Neural crest cell (in vitro differentiated cells): ENCODE measurements at regions not wholly inside any gene's neighbourhood (a gene's known extent, or its start where the extent isn't known, plus 50 kb on each side); places are given as distances from the start of the nearest gene placed in this dataset.

ENCODE experiments used
- DNase-seq: peaks from one replicate; pipeline ENCODE4 v3.0.0; 2021; ENCODE audit warnings: low read depth, mixed read lengths, low spot score
- H3K27ac Mint-ChIP-seq: one replicate; pipeline ENCODE4 v1.8.0; 2021; ENCODE audit warnings: mild to moderate bottlenecking, mixed read lengths; ENCODE audit not compliant: unreplicated experiment
- H3K27me3 Mint-ChIP-seq: 2 replicates; pipeline ENCODE4 v1.8.0; 2021; ENCODE audit warnings: low read depth, mild to moderate bottlenecking, mixed read lengths
- H3K36me3 Mint-ChIP-seq: 2 replicates; pipeline ENCODE4 v1.8.0; 2021; ENCODE audit warnings: low read depth, mild to moderate bottlenecking, mixed read lengths
- H3K4me1 Mint-ChIP-seq: 2 replicates; pipeline ENCODE4 v1.8.0; 2021; ENCODE audit warnings: mixed read lengths
- H3K4me3 Mint-ChIP-seq: one replicate; pipeline ENCODE4 v1.8.0; 2021; ENCODE audit warnings: mild to moderate bottlenecking, mixed read lengths
- H3K9me3 Mint-ChIP-seq: 2 replicates; pipeline ENCODE4 v1.8.0; 2021; ENCODE audit warnings: mixed read lengths
- CTCF ChIP-seq: fragments of 200-600 bp; sonication (generic); conservative IDR thresholded peaks from 2 replicates; pipeline ENCODE4 v1.5.0; 2021; ENCODE audit warnings: antibody characterized with exemption, mild to moderate bottlenecking

- Mint-ChIP-seq H3K36me3 (no peaks in the 10 kb centered on the region), H3K4me1 (peaks cover 26% of the 10 kb centered on the region), H3K4me3 (no peak overlapping the region), H3K27ac (no peak overlapping the region), H3K27me3 (no peaks in the 10 kb centered on the region), H3K9me3 (peaks cover 5% of the 10 kb centered on the region)
- no peak for TF ChIP-seq CTCF
- DNase-seq, result no peak
Measured at GRCh38 chr12:89250213-89250612, 102.1 kb downstream of the DUSP6 start.

GRCh38 chr12:89247967-89248366, 104.3 kb downstream of the DUSP6 start:
- H3K36me3 Mint-ChIP-seq, result peaks cover 7% of the 10 kb centered on the region
- peaks cover 35% of the 10 kb centered on the region for H3K4me1 Mint-ChIP-seq
- H3K4me3 Mint-ChIP-seq, result no peak overlapping the region
- no peaks in the 10 kb centered on the region for H3K27me3 Mint-ChIP-seq
- no peak for TF ChIP-seq CTCF
- H3K27ac Mint-ChIP-seq, result no peak overlapping the region
- DNase-seq, result no peak
- peaks cover 9% of the 10 kb centered on the region for H3K9me3 Mint-ChIP-seq

GRCh38 chr12:89247541-89247942, 104.8 kb downstream of the DUSP6 start:
- DNase-seq, result no peak
- Mint-ChIP-seq H3K9me3 (peaks cover 11% of the 10 kb centered on the region), H3K27me3 (no peaks in the 10 kb centered on the region), H3K4me3 (no peak overlapping the region), H3K36me3 (peaks cover 7% of the 10 kb centered on the region), H3K27ac (no peak overlapping the region), H3K4me1 (peaks cover 32% of the 10 kb centered on the region)
- TF ChIP-seq CTCF, result no peak

- Mint-ChIP-seq H3K27ac (peak overlapping the region; percentile 27), H3K4me3 (no peak overlapping the region), H3K36me3 (peaks cover 10% of the 10 kb centered on the region), H3K27me3 (no peaks in the 10 kb centered on the region), H3K4me1 (peaks cover 27% of the 10 kb centered on the region), H3K9me3 (peaks cover 15% of the 10 kb centered on the region)
- no peak for TF ChIP-seq CTCF
- DNase-seq, result no peak
Measured at GRCh38 chr12:89245090-89245489, 107.2 kb downstream of the DUSP6 start.

GRCh38 chr12:89244536-89244935, 107.8 kb downstream of the DUSP6 start:
- H3K9me3 Mint-ChIP-seq, result peaks cover 15% of the 10 kb centered on the region
- no peak overlapping the region for H3K4me3 Mint-ChIP-seq
- H3K4me1 Mint-ChIP-seq, result peaks cover 27% of the 10 kb centered on the region
- H3K27ac Mint-ChIP-seq, result no peak overlapping the region
- H3K36me3 Mint-ChIP-seq, result peaks cover 10% of the 10 kb centered on the region
- TF ChIP-seq CTCF, result no peak
- H3K27me3 Mint-ChIP-seq, result no peaks in the 10 kb centered on the region
- DNase-seq, result no peak

GRCh38 chr12:89243771-89244170, 108.5 kb downstream of the DUSP6 start:
- H3K9me3 Mint-ChIP-seq, result peaks cover 15% of the 10 kb centered on the region
- peaks cover 27% of the 10 kb centered on the region for H3K4me1 Mint-ChIP-seq
- H3K4me3 Mint-ChIP-seq, result no peak overlapping the region
- TF ChIP-seq CTCF, result no peak
- H3K27ac Mint-ChIP-seq, result peak overlapping the region; percentile 4
- DNase-seq, result no peak
- peaks cover 10% of the 10 kb centered on the region for H3K36me3 Mint-ChIP-seq
- H3K27me3 Mint-ChIP-seq, result no peaks in the 10 kb centered on the region
